ENCODE measurements at regions not wholly inside any gene's neighbourhood (a gene's known extent, or its start where the extent isn't known, plus 50 kb on each side); places are given as distances from the start of the nearest gene placed in this dataset.

GRCh38 chr3:187531831-187532230 is 138.4 kb downstream of the SST start:
- TF ChIP-seq, protein P1, sequence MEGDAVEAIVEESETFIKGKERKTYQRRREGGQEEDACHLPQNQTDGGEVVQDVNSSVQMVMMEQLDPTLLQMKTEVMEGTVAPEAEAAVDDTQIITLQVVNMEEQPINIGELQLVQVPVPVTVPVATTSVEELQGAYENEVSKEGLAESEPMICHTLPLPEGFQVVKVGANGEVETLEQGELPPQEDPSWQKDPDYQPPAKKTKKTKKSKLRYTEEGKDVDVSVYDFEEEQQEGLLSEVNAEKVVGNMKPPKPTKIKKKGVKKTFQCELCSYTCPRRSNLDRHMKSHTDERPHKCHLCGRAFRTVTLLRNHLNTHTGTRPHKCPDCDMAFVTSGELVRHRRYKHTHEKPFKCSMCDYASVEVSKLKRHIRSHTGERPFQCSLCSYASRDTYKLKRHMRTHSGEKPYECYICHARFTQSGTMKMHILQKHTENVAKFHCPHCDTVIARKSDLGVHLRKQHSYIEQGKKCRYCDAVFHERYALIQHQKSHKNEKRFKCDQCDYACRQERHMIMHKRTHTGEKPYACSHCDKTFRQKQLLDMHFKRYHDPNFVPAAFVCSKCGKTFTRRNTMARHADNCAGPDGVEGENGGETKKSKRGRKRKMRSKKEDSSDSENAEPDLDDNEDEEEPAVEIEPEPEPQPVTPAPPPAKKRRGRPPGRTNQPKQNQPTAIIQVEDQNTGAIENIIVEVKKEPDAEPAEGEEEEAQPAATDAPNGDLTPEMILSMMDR (IDR thresholded peaks at IDR 0.05; ENCODE audit: borderline replicate concordance, extremely low read depth, low read length, poor library complexity, severe bottlenecking), result no peak
- TF ChIP-seq EZH2 (IDR thresholded peaks at IDR 0.05; ENCODE audit: borderline replicate concordance, low read depth, low read length, severe bottlenecking), result no peak

Measured in DND-41 (cell line).